ENCODE measurements at regions not wholly inside any gene's neighbourhood (a gene's known extent, or its start where the extent isn't known, plus 50 kb on each side); places are given as distances from the start of the nearest gene placed in this dataset.

DNA sequence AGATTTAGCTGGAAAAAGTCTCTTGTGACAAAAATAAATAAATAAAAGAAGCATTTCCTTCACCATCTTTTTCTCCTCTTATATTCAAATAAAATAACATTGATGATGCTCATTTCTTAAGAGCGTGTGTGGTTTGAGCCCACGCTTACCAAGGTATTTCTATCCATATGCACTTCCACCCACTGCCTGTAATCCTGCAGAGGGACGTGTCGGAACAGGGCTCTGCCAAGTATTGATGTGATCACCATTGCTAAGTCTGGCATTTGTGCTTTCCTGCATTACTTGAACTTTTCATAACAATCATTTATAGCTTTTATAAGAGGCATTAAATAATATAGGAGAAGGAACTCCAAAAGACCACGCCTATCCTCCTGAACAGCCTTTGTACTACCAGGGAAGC is 107.6 kb downstream of the SHANK2 start:
- Mint-ChIP-seq H3K36me3 (ENCODE audit: unreplicated experiment) (no peaks in the 10 kb centered on the region), H3K27ac (ENCODE audit: unreplicated experiment) (no peak overlapping the region), H3K27me3 (ENCODE audit: unreplicated experiment) (no peaks in the 10 kb centered on the region), H3K4me3 (ENCODE audit: unreplicated experiment) (no peak overlapping the region), H3K4me1 (ENCODE audit: unreplicated experiment) (no peaks in the 10 kb centered on the region), H3K9me3 (ENCODE audit: unreplicated experiment) (peaks cover 3% of the 10 kb centered on the region)
- DNase-seq (ENCODE audit: extremely low spot score, unreplicated experiment) = no peak
- TF ChIP-seq, protein P1, sequence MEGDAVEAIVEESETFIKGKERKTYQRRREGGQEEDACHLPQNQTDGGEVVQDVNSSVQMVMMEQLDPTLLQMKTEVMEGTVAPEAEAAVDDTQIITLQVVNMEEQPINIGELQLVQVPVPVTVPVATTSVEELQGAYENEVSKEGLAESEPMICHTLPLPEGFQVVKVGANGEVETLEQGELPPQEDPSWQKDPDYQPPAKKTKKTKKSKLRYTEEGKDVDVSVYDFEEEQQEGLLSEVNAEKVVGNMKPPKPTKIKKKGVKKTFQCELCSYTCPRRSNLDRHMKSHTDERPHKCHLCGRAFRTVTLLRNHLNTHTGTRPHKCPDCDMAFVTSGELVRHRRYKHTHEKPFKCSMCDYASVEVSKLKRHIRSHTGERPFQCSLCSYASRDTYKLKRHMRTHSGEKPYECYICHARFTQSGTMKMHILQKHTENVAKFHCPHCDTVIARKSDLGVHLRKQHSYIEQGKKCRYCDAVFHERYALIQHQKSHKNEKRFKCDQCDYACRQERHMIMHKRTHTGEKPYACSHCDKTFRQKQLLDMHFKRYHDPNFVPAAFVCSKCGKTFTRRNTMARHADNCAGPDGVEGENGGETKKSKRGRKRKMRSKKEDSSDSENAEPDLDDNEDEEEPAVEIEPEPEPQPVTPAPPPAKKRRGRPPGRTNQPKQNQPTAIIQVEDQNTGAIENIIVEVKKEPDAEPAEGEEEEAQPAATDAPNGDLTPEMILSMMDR (IDR thresholded peaks at IDR 0.05) = no peak

GRCh38 chr11:71144010-71144409 is 108.4 kb downstream of the SHANK2 start:
- H3K4me1 Mint-ChIP-seq (ENCODE audit: unreplicated experiment) = no peaks in the 10 kb centered on the region

DNA sequence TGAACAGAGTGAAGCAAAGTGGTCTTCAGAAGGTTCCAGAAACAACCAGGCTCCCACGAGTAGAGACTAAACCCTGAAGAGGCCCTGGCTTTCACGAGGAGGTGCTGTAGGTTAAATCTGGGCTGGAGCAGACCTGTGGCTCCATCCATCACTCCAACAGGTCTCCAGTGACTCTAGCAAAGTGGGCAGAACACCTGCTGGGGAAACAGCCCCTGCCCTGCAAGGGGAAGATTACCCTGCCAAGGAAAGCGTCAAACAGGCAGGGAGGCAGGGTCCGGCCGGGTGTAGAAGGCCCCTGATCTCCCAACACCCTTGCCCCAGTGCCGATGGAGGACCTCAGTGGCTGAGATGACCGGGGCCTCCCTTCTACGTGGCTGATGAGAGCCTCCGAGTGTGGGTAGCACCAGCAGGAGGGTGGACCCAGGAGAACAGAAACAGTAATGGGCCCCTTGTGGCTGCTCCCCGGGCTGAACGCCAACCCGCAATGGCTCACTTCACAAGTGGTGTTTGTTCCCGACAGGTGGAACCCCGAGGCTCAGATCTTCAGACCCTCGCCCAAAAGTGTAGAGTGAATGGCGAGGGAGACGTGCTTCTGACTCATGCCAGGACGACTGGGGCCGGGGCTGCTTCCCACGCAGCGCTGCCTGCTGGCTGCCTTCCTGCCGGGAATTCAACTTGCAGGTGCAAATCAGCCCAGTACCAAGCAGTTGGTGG is 112.0 kb downstream of the SHANK2 start:
- H3K4me3 Mint-ChIP-seq (ENCODE audit: unreplicated experiment) = no peak overlapping the region
- no peaks in the 10 kb centered on the region for H3K27me3 Mint-ChIP-seq (ENCODE audit: unreplicated experiment)
- no peaks in the 10 kb centered on the region for H3K36me3 Mint-ChIP-seq (ENCODE audit: unreplicated experiment)
- TF ChIP-seq, protein P1 (IDR thresholded peaks at IDR 0.05) = no peak
- H3K9me3 Mint-ChIP-seq (ENCODE audit: unreplicated experiment) = peaks cover 3% of the 10 kb centered on the region
- no peaks in the 10 kb centered on the region for H3K4me1 Mint-ChIP-seq (ENCODE audit: unreplicated experiment)
- no peak for DNase-seq (ENCODE audit: extremely low spot score, unreplicated experiment)
- no peak overlapping the region for H3K27ac Mint-ChIP-seq (ENCODE audit: unreplicated experiment)

More at GRCh38 chr11:71144010-71144409, 108.4 kb downstream of the SHANK2 start:
- DNase-seq (ENCODE audit: extremely low spot score, unreplicated experiment) = no peak
- H3K27ac Mint-ChIP-seq (ENCODE audit: unreplicated experiment) = no peak overlapping the region
- TF ChIP-seq, protein P1 (IDR thresholded peaks at IDR 0.05) = no peak
- no peaks in the 10 kb centered on the region for H3K27me3 Mint-ChIP-seq (ENCODE audit: unreplicated experiment)
- no peaks in the 10 kb centered on the region for H3K36me3 Mint-ChIP-seq (ENCODE audit: unreplicated experiment)
- no peak overlapping the region for H3K4me3 Mint-ChIP-seq (ENCODE audit: unreplicated experiment)
- peaks cover 3% of the 10 kb centered on the region for H3K9me3 Mint-ChIP-seq (ENCODE audit: unreplicated experiment)

DNA sequence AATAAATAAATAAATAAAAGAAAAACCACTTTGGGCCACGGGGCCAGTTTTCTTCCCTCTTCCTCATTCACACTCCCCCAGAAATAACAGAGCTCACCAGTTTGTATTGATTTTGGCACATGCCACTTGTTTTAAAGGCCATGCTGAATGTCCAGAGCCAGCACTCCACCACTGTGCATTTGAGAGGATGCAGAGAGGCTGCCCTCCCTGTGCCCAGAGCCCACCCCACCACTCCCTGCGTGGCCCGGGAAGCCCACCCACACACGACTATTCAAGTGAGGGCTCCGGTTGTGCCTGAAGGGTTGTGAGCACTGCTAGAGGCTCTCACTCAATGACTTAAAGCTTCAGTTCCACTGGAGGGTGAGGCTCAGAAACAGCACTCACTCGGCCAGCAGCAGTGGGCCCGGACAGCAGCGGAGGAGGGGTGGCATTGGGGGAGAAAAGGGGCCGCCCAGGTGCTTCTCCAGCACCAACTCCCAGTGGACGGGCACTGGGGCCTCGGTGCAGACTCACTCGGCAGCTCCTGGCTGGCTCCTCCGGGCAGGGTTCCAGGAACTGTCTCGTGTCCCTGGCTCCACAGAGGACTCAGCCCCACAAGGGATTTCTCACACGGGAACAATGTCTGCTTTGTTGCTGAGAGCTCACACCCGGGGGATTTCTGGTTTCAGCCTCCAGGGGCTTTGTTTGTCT is 112.7 kb downstream of the SHANK2 start:
- TF ChIP-seq, protein P1 (IDR thresholded peaks at IDR 0.05) = no peak
- no peaks in the 10 kb centered on the region for H3K36me3 Mint-ChIP-seq (ENCODE audit: unreplicated experiment)
- H3K9me3 Mint-ChIP-seq (ENCODE audit: unreplicated experiment) = peaks cover 4% of the 10 kb centered on the region
- H3K27me3 Mint-ChIP-seq (ENCODE audit: unreplicated experiment) = no peaks in the 10 kb centered on the region
- no peak overlapping the region for H3K4me3 Mint-ChIP-seq (ENCODE audit: unreplicated experiment)
- H3K4me1 Mint-ChIP-seq (ENCODE audit: unreplicated experiment) = no peaks in the 10 kb centered on the region
- no peak for DNase-seq (ENCODE audit: extremely low spot score, unreplicated experiment)
- no peak overlapping the region for H3K27ac Mint-ChIP-seq (ENCODE audit: unreplicated experiment)

DNA sequence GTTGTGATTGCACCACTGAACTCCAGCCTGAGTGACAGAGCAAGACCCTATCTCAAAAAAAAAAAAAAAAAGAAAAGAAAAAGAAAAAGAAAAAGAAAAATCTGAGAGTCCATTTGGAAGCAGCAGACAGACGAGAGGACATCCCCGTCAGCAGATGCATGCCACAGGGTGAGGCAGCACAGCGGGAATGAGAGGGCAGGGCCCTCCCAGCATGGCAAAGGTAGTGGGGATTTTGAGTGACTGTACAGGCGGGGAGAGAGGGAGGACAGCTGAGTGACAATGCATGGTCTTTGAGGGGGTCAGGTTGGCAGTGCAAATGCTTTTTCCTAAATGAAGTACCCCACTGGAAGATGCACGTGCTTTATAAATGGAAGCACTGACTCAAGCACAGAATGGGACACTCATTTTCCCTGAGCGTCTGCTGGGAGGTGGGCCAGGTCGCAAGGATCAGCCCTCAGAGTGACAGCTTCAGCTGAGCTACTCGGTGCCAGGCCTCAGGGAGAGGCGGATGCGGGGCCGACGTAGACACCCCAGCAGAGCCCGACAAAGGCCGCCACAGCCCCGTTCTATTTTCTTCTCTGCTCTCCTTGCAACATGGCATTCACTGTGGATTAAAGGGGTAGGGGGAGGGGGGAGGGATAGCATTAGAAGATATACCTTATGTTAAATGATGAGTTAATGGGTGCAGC is 113.5 kb downstream of the SHANK2 start:
- Mint-ChIP-seq H3K36me3 (ENCODE audit: unreplicated experiment) (no peaks in the 10 kb centered on the region), H3K27ac (ENCODE audit: unreplicated experiment) (no peak overlapping the region), H3K4me1 (ENCODE audit: unreplicated experiment) (no peaks in the 10 kb centered on the region), H3K9me3 (ENCODE audit: unreplicated experiment) (peaks cover 5% of the 10 kb centered on the region), H3K27me3 (ENCODE audit: unreplicated experiment) (no peaks in the 10 kb centered on the region), H3K4me3 (ENCODE audit: unreplicated experiment) (no peak overlapping the region)
- TF ChIP-seq, protein P1 (IDR thresholded peaks at IDR 0.05) = no peak
- DNase-seq (ENCODE audit: extremely low spot score, unreplicated experiment) = no peak

All from osteocyte (in vitro differentiated cells).